ENCODE measurements at regions not wholly inside any gene's neighbourhood (a gene's known extent, or its start where the extent isn't known, plus 50 kb on each side); places are given as distances from the start of the nearest gene placed in this dataset.

- Mint-ChIP-seq H3K36me3 (ENCODE audit: insufficient read depth in 1 of 3, low read depth in 3 of 3) (peaks cover 0 to 10% (median 10%) of the 10 kb centered on the region in 3 experiments; a peak in 3 of 7 replicates), H3K4me1 (peaks cover 16 to 18% of the 10 kb centered on the region in 2 experiments), H3K4me3 (no peak overlapping the region), H3K27ac (no peak overlapping the region), H3K27me3 (ENCODE audit: low read depth) (no peaks in the 10 kb centered on the region), H3K9me3 (no peaks in the 10 kb centered on the region)
- Histone ChIP-seq H2BK120ac (ENCODE audit: low read depth, low read length, poor library complexity, severe bottlenecking) (no peak overlapping the region), H4K20me1 (ENCODE audit: control insufficient read depth, insufficient read depth, insufficient read length) (no peaks in the 10 kb centered on the region), H3K4ac (ENCODE audit: low read depth, low read length) (no peak overlapping the region), H3K56ac (ENCODE audit: insufficient read length, low read depth, low read length) (no peak overlapping the region), H3K23me2 (ENCODE audit: insufficient read length, low read depth, low read length, poor library complexity, severe bottlenecking) (no peaks in the 10 kb centered on the region), H3K4me2 (ENCODE audit: insufficient read depth, insufficient read length, low read length) (no peak overlapping the region), H3K27ac (ENCODE audit: insufficient read length, low read depth, low read length) (no peak overlapping the region), H3K9ac (ENCODE audit: extremely low read depth, insufficient read length, low read length) (no peak overlapping the region), H2BK15ac (ENCODE audit: low read depth, low read length) (no peak overlapping the region), H3K14ac (ENCODE audit: insufficient read depth, low read length) (no peak overlapping the region), H3K18ac (ENCODE audit: insufficient read length, low read depth, low read length) (no peak overlapping the region), H3K9me3 (ENCODE audit: control insufficient read depth, low read depth, low read length) (no peaks in the 10 kb centered on the region), H3K23ac (ENCODE audit: insufficient read length, low read depth, low read length) (no peak overlapping the region), H3K79me2 (ENCODE audit: insufficient read depth, low read length) (peaks cover 2% of the 10 kb centered on the region; the same call in 1 of the 2 replicates), H2AFZ (ENCODE audit: low read length) (no peak overlapping the region), H3K79me1 (ENCODE audit: insufficient read depth, low read depth, low read length, poor library complexity, severe bottlenecking) (no peaks in the 10 kb centered on the region), H4K5ac (ENCODE audit: insufficient read length, low read depth, low read length) (no peak overlapping the region), H2BK12ac (ENCODE audit: insufficient read length, low read depth, low read length) (no peak overlapping the region), H3K4me1 (ENCODE audit: insufficient read depth, low read length) (no peaks in the 10 kb centered on the region), H2AK5ac (ENCODE audit: insufficient read length, low read length) (no peak overlapping the region), H3T11ph (ENCODE audit: low read length) (no peak overlapping the region), H2BK20ac (ENCODE audit: low read depth, low read length, poor library complexity, severe bottlenecking) (no peak overlapping the region), H4K8ac (replicated peaks; ENCODE audit: insufficient read length, low read depth, low read length) (no peak overlapping the region), H2BK5ac (ENCODE audit: insufficient read length, low read length) (no peak overlapping the region), H4K91ac (ENCODE audit: insufficient read length, low read depth, low read length) (no peak overlapping the region), H3K27me3 (ENCODE audit: insufficient read depth, low read length) (no peaks in the 10 kb centered on the region)
- DNase-seq, result no peak
- WGBS (ENCODE audit: extremely low coverage, insufficient read length, low lambda C conversion rate), result no CpG with 5 or more reads among the region's 6 CpGs
- no peak for TF ChIP-seq CTCF (conservative IDR thresholded peaks at IDR 0.05)
Measured at GRCh38 chr6:21899708-21900107, 306.2 kb downstream of the SOX4 start.
